Esophagus muscularis mucosa (tissue), 4 donors: ENCODE measurements at regions not wholly inside any gene's neighbourhood (a gene's known extent, or its start where the extent isn't known, plus 50 kb on each side); places are given as distances from the start of the nearest gene placed in this dataset.

Experiments
- EP300 ChIP-seq: sonication (generic); formaldehyde crosslinking; IDR thresholded peaks from one replicate; pipeline ENCODE4 v1.6.1; 2017; ENCODE audit warnings: antibody characterized with exemption
- POLR2A ChIP-seq: fragments of 450-650 bp; IDR thresholded peaks from one replicate; pipeline ENCODE4 v1.6.1; 2017; ENCODE audit warnings: antibody characterized with exemption, moderate library complexity, mild to moderate bottlenecking, low read depth
- POLR2AphosphoS5 ChIP-seq, 2 donors: sonication (generic); formaldehyde crosslinking; IDR thresholded peaks; one replicate each; pipeline ENCODE4 v1.6.1; 2017; ENCODE audit warnings: antibody characterized with exemption in 2 of 2
- TF ChIP-seq, protein P1 (sequence below), 3 experiments: fragments of 200-600 bp in 2 of 3; fragments of 450-650 bp in 1 of 3; sonication (generic) in 2 of 3; IDR thresholded peaks; one replicate each; pipeline ENCODE4 v1.5.1; 2017 to 2019; ENCODE audit warnings: antibody characterized with exemption in 3 of 3, mild to moderate bottlenecking in 2 of 3, moderate library complexity in 1 of 3

DNA sequence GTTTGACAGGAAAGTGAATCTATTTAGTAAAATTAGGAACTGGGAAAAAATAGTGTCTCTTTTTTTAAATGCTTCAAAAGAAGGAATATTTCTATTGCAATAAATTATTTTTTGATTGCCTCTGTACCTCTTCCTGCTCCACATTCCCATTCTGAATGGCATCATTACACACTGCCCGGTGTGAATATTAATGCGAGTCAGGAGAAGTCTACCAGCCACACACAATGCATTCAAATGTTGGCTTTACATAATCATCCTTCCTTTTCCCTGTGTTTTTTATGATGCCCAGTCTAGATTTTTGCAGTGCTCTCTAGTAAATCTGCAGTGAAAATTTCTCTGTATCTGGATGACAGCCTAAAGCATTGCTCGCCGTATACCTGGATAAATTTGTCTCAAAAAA, 118.9 kb downstream of the SAMD5 start:
- TF ChIP-seq, protein P1, sequence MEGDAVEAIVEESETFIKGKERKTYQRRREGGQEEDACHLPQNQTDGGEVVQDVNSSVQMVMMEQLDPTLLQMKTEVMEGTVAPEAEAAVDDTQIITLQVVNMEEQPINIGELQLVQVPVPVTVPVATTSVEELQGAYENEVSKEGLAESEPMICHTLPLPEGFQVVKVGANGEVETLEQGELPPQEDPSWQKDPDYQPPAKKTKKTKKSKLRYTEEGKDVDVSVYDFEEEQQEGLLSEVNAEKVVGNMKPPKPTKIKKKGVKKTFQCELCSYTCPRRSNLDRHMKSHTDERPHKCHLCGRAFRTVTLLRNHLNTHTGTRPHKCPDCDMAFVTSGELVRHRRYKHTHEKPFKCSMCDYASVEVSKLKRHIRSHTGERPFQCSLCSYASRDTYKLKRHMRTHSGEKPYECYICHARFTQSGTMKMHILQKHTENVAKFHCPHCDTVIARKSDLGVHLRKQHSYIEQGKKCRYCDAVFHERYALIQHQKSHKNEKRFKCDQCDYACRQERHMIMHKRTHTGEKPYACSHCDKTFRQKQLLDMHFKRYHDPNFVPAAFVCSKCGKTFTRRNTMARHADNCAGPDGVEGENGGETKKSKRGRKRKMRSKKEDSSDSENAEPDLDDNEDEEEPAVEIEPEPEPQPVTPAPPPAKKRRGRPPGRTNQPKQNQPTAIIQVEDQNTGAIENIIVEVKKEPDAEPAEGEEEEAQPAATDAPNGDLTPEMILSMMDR (IDR thresholded peaks at IDR 0.05): no peak
- no peak for TF ChIP-seq POLR2A
- no peak for TF ChIP-seq EP300
- TF ChIP-seq POLR2AphosphoS5 (IDR thresholded peaks at IDR 0.05): no peak
